ENCODE measurements at regions not wholly inside any gene's neighbourhood (a gene's known extent, or its start where the extent isn't known, plus 50 kb on each side); places are given as distances from the start of the nearest gene placed in this dataset.

DNA sequence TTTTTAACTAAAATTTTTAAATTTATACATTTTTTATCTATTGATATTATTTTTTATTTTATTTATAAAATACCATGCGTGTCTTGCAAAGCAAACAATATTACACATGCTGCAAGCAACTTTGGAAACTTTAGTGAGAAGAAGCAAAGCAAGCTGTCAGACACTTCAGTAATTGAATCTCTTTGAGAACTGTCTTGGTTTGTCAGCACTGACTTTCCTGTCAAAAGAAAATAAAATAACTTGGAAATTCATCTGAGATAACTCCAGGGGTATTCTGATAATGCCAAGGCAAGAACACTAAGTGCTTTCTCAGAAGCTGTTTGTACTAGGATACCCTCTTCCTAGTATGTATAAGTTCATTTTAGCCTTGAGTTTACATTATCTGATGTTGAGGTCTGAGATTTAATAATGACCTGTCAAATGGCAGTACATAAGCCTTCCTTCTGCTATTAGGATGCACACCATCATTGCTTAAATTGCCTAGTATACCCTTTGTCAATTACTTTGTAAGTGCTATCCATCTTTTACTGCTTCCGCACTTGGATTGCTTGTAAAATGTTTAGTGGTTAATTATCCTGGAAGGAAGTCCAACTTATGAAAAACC lies 624.2 kb upstream of the AGA start:
- DNase-seq = no peak

DNA sequence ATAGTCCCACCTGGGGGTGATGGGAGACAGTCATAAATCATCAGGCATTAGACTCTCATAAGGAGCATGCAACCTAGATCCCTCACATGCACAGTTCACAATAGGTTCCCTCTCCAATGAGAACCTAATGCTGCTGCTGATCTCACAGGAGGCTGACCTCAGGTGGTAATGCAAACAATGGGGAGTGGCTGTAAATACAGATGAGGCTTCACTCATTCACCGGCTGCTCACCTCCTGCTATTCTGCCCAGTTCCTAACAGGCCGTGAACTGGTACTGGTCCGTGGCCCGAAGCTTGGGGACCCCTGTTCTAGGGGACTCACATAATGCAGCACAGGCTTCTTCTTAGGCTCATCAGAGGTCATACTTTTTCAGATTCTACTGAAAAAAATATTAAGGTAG lies 625.9 kb upstream of the AGA start:
- DNase-seq = no peak

DNA sequence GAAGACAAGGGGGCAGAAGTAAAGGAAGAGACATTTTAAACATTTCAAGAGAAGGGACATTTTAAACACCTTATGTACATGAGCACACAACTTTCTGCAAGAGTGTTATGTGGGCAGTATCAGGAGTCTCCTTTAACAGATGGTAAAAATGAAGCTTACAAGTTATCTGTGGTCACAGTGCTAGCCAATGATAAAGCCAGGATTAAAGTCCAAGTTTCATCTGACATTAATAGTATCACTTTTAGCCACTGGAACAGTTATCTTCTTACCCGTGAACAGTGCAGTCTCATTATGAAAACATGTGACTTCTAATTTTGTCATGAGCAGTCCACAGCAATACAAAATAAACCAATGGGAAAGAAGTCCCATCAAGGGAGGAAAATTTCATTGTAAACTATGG lies 627.9 kb upstream of the AGA start:
- DNase-seq = no peak

DNA sequence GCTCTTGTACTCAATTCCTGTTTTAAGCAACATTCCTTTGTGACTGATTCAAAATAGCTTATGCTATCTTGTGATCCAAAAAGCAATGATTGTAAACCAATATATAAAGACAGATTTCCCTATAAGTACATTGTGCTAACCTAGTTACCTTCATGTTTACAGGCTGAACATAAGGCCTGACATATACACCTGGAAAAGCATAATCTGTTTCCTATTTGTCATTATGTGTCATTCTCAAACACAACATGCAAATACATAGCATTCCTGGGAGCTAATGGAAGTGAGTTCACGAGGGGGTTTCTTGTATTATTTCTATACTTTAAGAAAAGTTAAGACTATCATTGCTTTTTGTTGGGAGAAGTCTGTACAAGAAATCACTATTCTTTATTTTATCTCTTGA lies 638.1 kb upstream of the AGA start:
- DNase-seq = no peak

DNA sequence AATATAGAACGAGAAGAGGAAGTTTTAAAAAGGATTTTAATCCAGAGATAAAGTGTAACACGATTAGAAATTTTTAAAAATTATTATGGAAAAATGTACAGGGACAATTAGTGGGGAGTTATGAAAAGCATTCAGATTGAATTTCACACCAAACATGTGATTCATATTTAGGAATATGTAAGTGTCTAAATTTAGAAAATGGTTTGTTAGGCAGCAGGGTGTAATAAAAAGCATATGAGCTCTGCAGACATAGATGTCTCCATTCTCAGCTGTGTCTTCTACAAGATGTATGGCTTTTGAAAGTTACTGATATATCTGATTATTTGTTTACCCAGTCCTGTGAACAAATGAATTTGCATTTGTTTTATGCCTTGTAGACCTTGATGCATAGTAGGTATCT lies 638.9 kb upstream of the AGA start:
- no peak for DNase-seq

DNA sequence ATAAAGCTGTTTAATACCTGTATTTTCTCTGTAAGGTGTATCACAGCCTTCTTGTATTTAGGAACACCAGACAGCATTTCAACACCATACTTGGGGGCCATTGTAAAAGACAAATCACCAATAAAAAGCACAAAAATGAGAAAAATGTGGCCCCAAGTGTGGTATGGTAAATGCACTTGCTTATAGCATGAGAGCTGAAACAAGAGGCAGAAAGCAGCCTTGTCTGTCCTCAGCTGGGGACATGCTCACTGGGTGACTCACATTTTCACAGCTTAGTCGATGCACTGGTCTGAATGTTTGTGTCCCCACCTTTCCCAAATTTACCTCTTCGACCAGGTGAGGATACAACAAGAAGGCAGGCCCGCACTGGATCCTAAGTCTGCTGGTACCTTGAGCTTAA lies 639.7 kb upstream of the AGA start:
- no peak for DNase-seq

DNA sequence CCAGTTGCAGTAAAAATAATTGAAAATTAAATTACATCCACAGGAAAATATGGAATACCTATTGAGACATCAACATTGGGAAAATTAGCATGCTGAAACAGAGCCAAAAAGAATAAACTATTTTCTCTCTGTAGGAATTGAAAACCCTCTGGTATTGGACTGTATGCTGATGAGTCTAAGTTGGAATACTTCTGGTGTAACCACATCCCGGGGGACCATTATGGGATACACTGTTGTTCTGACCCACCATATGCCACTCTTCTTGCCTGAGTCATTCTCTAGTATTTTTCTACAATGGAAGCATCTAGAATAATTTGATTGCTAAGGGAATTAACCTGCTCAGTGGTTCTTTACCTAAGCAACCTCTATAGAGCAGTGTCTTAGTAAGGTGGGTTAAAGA lies 640.7 kb upstream of the AGA start:
- DNase-seq = no peak

DNA sequence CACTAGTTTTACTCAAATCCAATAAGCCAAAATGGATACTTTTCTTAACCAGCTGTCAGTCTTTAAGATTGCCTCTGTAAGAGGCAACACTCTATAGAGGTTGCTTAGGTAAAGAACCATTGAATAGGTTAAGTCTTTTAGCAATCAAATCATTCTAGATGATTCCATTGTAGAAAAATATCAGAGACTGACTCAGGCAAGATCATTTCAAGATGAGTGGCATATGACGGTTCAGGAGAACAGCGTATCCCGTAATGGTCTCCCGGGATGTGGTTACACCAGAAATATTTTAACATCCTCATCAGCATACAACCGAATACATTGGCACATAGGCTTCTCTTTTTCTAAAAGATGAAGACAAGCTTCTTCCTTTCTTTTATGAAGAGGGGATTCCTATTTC lies 641.7 kb upstream of the AGA start:
- no peak for DNase-seq

DNA sequence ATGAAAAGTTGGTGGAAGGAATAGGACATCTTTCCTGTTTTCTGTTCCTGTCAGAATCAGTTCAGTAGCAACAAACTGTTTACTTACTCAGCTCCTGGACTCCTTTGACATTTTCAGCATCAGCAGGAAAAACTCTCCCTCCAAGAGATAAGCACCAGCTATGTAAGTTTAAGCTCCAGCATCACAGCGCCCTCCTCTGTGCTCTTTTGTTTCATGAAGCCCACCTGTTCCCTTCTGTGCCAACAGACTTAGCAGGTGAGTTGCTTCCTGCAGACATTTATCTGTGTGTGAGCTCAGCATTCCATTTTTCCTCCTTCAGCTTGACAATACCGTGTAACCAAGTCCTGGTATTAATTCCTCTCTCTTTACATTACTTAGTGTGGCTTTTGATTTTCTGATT lies 644.1 kb upstream of the AGA start:
- no peak for DNase-seq

DNA sequence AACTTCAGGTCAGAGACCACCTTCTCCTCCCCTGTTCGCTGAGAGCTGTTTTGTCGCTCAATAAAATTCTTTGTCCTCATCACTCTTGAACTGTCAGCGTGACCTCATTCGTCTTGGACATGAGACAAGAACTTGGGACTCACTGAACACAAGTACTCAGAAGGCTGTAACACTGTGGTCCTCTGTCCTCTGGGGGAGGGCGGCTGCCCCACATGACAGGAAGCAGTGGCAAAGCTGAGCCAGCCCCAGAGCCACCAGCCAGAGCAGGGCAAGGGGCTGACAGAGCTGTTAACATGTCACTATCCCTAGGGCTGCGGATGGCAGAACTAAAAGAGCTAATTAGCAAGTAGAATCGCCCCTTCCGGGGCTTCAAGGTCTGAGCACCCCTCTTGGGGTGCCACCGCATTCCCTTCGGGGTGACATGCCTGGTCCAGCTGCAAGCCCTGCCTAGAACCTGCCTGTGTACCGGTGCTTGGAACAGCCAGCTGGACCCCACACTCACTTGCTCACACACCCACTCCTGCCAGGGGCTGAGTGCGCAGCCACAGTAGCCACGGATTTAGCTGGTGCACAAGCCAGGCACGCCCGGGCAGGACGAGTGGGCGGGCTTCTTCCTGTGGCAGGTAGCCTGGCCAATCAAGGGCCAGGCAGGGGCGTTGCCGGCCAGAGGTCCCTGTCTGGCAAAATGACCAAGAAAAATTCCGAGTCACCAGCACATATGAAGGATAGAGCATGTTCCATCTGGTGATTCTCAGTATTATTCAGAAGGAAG lies 648.6 kb upstream of the AGA start:
- no peak for DNase-seq

DNA sequence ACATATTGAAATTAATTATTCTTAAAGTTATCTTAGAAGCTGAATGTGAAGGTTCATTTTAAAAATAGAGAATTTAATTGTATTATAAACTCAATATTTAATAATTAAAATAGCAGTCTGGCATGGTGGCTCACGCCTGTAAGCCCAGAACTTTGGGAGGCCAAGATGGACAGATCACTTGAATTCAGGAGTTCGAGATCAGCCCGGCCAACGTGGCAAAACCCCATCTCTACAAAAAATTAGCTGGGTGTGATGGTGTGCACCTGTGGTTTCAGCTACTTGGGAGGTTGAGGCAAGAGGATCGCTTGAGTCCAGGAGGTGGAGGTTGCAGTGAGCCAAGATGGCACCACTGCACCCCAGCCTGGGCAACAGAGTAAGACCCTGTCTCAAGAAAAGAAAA lies 659.9 kb upstream of the AGA start:
- DNase-seq = no peak

DNA sequence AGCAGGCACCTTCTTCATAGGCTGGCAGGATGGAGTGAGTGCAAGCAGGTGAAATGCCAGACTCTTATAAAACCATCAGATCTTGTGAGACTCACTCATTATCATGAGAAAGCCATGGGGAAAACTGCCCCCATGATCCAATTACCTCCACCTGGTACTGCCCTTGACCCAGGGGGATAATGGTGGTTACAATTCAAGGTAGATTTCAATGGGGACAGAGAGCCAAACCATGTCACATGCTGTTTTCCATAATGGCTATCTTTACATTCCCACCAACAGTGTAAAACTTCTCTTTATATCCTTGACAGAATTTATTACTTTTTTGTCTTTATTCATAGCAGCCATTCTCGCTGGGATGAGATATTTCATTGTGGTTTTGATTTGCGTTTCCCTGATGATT lies 663.0 kb upstream of the AGA start:
- DNase-seq = no peak

DNA sequence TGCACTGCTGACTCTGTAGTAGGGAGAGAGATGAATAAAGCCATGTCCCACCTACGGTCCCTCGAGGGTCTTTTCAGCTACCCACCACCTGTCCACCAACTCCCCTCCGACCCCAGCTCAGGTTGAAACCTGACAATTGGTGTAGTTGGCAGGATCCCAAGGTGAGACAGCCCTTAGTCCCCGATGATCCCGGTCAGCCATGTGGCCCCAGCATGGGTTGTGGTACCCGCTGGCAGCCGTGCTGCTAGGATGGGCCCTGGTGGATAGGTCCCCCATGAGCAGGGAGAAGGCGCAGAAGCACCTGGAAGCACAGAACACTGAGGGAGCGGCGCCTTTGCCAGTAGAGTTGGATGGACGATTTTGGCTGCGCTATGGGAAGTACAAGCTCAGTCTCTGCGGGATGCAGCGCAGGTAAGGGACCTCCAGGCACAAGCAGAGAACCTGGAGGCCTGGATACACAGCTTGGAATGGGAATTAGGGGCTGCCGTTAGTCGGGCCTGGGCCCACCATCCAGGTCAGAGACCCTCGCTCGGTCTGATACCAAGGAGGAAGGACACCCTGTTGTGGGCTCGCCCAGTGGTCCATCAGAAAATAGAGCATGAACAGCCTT lies 694.6 kb upstream of the AGA start:
- DNase-seq = no peak

DNA sequence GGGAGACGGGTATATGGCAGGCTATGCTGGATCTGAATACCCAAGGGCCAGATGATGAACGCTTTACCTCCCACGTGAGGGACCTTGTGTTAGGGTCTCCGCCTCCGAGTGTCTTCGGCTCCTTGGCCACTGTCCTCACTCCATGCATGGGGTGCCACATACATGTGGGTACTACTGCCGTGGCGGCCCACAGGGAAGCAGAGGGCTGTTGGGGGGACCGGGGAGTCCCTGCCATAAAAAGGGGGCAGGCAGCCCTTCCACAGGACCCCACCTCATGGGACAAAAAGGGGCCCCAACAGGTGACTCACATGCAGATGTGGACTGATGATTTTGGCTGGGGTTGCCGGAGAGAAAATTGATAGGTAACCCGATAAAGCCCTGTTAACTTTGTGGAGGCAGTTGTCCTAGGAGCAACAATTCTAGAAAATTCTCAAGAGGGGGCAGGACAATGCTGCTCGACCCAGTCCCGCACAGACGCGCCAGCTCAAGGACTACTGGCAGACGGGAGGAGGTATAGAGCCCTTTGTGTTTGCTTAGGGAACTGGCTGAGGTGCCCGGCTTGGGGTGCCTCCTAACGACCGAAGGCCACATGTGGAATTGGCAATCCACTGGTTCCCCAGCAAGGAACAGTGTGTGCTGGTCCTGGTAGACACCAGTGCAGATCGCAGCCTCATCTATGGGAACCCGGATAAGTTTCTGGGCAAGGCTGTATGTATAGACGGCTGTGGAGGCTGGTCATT lies 695.7 kb upstream of the AGA start:
- no peak for DNase-seq

DNA sequence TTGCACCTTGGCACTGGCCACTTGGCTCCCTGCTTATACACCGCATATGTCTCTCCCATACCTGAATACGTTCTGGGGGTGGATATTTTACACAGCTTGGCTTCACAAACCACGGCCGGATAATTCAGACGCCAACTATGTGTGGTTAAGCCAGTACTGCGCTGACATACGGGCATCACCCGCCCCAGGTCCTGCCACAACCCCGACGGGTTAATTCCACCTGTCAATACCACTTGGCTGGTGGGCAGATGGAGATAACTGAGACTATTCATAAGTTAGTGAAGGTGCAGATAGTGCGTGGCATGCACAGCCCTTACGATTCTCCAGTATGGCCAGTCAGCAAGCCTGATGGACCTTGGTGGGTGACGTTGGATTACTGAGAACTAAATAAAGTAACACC lies 696.3 kb upstream of the AGA start:
- DNase-seq = no peak

DNA sequence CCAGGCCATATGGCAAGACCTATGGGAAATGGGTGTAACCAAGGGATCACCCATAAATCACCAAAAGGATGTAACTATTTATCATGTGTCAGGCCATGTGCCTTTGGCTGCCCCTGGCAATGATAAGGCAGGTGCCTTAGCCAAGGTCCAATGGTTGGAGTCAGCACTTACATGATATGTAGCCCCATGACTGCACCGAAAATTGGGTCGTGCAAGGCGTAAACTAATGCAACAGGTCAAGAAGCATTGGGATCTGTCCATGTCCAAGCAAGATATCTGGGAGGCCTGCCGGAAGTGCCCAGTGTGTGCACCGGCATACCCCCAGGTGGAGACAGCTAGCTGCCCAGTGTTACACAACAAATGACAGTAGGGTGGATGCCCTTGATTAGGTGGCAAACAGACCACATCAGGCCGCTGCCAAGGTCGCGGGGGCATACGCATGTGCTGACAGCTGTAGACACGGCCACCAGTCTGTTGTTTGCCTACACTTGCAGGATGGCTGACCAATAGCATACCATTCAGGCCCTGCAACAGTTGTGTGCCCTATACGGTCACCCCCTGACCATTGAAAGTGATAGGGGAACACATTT lies 698.2 kb upstream of the AGA start:
- no peak for DNase-seq

DNA sequence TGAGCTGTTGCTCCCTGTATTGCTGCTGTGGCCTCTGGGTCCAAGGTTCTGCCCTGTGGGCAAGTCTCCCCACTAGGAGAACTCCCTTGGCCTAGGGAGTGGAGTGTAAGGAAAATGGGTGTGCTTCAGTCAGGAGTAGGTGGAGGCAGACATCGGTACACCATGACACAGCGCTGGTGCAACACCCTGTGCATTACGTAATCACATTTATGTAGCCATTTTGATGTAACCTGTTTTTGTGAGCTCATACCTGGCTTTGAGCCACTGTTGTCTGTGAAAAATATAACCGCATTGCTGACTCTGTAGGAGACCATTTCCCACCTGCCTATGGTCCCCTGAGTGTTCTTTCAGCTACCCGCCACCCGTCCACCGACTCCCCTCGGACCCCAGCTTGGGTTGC lies 700.5 kb upstream of the AGA start:
- DNase-seq = no peak

DNA sequence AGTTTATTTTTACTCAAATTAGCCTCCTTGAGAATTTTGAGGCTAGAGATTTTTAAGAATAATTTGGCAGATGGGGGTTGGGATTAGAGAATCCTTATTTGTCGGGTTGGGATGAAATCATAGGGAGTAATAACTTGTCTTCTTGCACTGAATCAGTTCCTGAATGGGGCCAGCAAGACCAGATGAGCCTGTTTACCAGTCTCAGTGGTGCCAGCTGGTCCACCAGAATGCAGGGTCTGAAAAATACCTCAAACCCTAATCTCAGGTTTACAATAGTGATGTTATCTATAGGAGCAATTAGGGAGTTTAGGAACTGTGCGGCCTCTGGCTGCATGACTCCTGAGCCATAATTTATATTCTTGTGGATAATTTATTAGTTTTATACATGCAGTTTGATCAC lies 705.9 kb upstream of the AGA start:
- no peak for DNase-seq

DNA sequence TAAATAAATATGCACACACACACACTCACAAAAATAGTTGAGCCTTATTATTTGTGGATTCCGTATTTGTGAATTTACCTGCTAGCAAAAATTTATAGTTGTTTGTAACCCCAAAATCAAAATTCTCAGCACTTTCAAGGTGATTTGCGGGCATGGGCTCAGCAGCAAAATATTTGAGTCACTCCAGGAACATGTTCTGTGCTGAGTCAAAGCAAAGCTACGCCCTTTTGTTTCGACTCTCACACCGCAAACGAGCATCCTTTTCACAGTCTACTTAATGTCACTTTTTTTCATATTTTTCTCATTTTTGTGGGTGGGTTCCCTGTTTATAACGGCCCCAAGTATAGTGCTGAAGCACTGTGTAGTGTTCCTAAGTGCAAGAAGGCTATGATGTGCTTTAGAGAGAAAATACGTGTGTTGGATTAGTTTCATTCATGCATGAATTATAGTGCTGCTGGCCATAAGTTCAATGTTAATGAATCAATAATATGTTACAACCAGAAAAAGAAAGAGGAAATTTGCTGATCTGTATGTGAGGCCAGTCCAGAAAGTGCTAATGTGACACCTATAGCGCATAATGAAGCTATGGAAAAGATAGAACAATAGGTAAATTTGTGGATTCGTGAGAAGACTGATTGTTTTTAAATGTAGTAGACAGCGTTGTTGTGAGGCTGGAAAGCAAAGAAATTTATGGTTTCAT lies 723.2 kb upstream of the AGA start:
- no peak for DNase-seq

DNA sequence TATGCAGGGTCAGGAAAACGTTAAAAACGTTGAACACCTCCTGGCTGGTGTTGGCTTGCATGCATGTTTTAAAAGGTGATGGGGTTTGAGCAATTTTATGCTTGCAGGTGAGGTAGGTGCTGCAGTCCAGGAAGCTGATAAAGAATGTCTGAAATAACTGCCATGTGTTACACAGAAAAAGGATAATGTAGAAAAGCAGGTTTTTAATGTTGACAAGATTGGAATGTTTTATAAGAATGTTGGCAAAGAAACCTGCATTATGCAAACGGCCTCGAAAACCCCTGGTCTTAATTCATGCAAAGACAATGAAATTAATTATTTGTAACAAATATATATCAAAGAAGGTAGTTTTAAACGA lies 723.7 kb upstream of the AGA start:
- DNase-seq = no peak

DNA sequence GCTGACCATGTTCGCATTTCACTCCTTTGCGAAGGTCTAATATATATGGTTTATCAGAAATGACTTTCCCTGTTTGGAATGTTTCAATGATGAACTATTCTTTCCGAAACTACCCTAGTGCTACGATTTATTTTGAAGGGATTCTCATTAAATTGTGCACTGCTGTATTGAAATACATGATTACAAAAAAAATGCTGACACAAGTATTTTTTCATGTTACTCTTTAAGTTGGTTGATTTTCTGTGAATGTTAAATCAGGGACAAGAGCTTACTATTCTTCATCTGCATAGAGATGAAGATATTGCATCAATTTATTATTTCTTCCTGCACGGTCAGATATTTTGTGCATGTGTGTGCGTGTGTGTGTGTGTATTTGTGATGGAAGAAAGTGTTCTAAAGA lies 731.5 kb upstream of the AGA start:
- DNase-seq = no peak

DNA sequence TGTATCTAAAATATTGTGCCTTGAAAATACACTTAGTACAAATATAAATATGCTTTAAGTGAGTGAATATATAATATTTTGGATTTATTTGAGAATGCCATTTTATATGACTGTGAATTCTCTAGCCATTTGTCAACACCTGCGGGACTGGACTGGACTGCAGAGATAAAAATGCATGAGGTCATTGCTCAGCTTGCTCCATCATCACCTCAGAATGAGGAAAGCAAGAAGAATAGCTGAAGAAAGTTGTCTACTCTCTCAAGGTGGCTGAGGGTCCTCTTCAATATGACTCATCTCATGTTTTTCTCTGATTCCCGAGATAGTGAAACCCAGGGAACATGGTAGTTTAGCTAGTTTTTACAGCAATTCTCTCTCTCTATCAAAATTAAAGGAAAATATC lies 732.5 kb upstream of the AGA start:
- DNase-seq = no peak

DNA sequence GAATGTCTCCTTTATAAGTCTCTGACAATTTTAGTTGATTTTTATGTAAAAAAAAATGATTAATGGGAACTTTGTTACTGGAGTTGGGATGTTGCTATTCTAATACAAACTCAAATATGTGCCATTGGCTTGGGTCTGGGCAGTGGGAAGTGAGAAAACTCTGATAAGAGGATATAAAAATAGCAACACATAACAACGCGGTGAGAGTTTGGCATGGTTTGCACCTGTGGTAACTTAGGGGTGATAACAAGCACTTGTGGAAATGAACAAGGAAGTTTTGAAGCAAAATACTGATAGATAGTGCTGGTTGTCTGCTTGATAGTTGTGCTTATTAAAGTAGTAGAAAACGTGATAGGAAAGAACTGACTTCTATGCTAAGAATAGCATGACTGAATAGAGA lies 743.3 kb upstream of the AGA start:
- DNase-seq = no peak
